ENCODE measurements at regions not wholly inside any gene's neighbourhood (a gene's known extent, or its start where the extent isn't known, plus 50 kb on each side); places are given as distances from the start of the nearest gene placed in this dataset.
"Not testable (repeated sequence)": the region's sequence is repeated elsewhere in the genome, so short reads cannot be mapped to it uniquely, and the experiment has no call there.

DNA sequence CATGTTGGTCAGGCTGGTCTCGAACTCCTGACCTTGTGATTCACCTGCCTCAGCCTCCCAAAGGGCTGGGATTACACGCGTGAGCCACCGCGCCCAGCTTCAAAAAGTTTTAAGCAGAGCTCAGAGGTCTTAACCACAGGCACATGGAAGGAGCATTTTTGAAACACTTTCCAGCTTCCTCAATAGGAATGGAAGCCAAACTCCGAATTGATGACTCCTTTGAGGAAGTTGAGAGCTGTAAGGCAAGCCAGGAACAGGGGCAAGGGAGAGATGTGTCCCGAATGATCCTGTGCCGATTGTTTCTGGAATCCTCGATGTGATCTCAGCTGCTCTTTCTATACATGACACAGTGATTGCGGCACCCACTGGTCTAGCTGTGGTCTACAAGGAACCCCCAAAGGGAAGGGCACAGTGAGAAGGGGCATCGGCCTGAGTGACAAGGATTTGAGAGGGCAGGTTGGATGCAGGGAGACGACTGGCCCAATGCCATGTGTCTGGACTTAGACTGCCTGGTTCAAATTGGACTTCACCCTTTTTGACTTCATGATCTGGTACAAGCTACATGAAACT lies 116.2 kb downstream of the ADRA2C start:
- not testable (repeated sequence) for DNase-seq

DNA sequence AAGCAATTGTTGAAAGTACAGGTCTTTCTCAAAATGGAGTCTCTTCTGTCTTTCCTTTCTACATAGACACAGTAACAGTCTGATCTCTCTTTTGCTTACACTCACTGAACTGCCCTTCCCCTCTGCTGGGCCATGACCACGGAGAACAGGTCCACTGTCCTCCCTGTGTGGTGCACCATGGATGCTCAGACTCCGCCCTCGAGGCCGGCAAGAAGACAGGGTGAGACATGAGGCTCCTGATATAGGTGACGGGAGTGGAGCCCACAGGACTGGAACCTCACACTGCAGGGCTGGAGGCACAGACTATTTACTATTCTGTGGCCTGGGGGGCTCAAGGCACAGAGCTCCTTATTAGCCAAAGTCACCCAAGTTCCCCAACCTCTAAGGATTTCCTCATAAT lies 118.1 kb downstream of the ADRA2C start:
- not testable (repeated sequence) for DNase-seq

DNA sequence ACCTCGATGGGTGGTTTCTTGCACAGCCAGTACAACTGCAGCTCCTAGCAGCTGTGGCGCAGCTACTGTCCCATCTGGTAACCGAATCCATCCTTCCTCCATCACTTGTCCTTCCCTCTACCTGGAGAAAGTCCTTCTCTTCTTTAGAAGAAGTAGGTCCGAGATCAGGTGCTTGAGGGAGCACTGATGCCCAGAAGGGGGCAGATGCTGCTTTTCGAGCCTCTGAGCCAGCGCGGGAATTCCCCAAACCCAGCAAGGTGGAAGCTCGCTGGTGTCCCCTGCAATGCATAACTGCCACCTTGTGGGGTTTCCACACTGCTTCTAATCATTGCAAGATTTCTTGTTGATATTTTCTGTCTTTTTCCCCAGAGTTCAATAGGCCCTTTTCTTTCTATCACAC lies 127.4 kb downstream of the ADRA2C start:
- DNase-seq = peak; percentile 44

DNA sequence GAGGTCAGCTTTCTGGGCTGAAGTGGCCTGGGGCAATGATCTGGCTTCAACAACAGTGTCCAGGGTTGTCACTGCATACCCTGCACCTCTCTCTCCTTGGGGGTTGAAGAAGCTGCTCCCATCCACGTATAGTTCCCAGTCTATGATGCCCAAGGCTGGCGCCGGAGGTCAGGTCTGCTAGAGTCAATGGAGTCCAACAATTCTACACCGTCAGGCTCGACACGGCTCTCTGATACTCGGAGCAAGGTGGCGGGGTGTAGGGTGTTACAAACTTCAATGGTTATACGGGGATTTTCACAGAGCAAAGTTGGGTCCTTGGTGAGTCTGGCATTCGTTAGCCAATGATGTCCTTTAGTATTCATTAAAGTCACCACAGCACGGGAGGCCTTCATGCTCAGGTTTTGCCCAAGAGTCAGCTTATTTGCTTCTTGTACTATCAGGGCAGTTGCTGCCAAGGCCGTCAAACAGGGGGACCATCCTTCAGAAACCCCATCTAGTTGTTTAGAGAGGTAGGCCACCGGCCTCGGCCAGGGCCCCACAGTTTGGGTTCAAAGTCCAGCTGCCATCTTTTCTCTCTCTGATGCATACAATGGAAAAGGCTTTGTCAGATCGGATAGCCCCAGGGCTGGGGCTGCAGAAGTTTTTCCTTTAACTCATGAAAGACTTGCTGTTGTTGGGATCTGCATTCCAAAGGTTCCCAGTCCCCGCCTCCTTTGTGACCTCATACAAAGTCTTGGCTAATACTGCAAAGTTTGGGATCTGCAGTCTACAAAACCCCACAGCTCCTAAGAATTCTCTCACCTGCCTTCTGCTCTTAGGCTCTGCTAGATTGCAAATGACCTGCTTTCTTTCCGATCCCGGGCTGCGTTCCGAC lies 128.1 kb downstream of the ADRA2C start:
- DNase-seq = not testable (repeated sequence)

DNA sequence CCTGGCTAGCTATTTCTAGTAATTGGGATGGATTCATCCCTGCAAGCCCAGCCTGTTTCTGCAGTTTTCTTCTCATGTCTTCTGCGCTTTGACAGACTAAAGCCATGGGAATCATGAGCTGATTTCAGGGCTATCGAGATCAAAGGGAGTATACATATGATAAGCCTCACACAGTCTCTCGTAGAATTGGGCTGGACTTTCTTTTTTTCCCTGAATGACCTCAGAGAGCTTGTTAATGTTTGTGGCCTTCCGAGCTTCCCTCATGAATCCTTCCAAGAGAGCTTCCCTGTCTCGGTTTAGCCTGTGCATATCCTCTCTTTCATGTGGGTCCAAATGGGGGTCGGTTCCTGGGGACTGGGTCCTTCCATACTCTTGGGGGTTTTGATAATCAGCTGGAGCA lies 130.3 kb downstream of the ADRA2C start:
- DNase-seq = no peak

DNA sequence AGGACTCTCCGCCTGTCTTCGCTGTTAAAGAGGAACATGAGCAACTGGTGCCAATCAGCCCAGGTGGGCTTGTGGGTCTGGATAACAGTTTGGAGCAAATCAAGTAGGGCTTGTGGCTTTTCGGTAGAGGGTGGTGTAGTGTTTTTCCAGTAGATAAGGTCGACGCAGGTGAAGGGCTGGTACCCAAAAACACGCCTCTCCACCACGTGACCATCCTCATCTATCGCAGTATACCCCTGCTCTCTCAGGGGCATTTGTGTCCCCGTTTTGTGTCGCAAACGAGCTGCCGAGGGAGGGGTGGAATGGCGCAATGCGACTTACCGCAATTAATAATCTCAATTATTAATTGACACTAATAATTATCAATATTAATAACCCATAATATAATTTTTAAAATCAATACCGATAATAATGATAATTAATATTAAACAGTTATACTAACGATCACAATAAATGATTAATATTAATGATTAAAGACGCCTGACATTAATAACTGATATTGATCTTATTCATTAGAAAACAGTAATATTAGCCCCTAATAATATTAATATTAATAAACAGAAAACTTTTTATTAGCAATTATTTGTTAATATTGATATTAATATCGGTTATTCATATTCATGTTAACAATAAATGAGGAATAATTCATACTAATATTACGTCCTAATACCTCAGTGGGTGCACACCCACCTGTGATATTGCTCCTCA lies 130.8 kb downstream of the ADRA2C start:
- DNase-seq = not testable (repeated sequence)

DNA sequence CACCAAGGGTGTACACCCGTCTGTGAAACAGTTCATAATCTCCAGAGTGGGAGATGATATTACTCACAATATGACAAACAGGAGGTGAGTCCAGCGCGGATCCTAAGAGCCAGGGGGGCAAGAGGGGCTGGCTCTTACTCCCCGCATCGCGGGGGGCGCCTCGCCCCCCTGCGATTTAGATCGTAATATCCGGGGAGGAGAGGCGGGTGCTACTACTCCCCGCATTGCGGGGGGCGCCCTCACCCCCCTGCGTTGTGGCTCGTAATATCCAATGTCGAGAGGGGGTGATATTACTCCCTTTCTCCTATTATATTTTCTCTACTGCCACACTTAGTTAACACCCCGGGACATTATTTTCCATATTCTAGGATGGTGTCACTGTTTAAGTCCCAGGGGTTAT lies 131.9 kb downstream of the ADRA2C start:
- no peak for DNase-seq

DNA sequence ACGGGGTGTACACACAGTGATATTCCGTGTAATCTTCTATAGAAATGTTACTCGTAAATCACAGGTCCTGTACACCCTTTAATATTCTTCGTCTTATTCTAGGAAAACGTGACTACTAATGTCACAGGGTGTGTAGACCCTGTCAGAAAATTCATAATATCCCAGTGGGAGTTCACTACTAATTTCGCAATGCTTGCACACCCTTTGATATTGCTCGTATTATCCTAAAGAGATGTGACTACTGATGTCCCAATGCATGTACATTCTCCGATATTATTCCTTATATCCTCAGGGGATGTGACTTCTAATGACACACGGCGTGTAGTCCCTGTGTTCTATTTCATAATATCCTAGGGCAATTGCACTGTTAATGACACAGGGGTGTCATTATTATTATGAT lies 132.7 kb downstream of the ADRA2C start:
- DNase-seq = not testable (repeated sequence)

DNA sequence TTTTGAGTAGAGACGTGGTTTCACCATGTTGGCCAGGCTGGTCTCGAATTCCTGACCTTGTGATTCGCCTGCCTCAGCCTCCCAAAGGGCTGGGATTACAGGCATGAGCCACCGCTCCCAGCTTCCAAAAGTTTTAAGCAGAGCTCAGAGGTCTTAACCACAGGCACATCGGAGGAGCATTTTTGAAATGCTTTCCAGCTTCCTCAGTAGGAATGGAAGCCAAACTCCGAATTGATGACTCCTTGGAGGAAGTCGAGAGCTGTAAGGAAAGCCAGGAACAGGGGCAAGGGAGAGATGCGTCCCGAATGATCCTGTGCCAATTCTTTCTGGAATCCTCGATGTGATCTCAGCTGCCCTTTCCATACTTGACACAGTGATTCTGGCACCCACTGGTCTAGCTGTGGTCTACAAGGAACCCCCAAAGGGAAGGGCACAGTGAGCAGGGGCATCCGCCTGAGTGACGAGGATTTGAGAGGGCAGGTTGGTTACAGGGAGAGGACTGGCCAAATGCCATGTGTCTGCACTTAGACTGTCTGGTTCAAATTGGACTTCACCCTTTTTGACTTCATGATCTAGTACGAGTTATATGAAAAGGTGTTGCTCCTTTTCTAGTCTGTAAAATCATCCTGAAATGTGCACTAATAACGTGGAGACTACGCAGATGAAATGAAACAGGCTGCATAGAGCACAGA lies 138.2 kb downstream of the ADRA2C start:
- not testable (repeated sequence) for DNase-seq

DNA sequence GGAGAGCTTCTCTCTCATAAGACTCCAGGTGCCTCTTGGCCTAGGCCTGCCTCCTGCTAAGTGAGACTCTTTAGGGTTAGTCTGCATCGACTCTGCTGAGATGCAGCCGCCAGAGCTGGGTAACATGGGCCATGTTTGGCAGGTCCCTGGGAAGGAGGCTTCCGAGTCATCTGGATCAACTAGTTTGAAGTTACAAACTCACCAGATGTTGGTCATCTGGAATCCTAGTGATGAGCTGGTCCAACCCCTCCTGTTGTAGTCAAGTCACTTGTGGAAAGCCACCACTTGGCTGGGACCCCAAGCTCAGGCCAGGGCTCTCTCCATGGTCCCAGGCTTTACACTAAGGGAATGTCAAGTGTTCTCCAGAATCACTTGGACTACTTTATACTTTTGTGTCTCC lies 143.4 kb downstream of the ADRA2C start:
- not testable (repeated sequence) for DNase-seq

DNA sequence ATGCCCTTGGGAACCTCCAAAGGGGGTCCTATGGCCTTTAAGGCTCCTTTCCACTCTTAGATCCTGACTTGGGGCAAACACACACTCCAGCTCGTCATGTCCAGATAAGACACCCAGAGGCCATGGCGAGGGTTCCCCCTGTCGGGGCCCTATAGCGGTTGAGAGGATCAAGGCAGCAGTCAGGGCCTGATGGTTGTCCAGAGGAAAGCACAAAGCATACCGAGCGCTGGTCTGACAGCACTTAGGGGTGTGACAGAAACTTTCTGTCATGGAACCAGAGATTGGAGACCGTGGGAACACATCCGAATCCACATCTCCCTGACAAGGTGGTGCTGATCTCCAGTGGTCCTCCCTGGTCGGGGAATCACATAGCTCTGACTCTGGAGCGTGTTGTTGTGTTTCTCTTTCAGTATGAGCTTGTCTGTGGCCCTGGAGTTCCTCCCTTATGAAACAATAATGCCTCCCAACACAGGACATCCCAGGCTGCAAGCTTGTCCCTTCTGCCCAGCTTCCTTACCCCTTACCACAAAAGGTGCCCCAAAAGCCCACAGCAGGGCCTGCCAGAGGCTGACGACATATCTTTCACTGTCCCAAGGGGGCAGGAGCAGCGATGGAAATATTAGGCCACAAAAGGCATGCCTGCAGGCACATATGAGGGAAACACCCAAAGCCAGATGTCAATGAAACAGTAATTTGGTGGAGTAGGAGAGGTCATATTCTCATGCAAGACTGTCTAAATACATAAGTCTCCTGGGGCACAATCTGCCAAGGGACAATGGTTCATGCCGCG lies 144.2 kb downstream of the ADRA2C start:
- not testable (repeated sequence) for DNase-seq

DNA sequence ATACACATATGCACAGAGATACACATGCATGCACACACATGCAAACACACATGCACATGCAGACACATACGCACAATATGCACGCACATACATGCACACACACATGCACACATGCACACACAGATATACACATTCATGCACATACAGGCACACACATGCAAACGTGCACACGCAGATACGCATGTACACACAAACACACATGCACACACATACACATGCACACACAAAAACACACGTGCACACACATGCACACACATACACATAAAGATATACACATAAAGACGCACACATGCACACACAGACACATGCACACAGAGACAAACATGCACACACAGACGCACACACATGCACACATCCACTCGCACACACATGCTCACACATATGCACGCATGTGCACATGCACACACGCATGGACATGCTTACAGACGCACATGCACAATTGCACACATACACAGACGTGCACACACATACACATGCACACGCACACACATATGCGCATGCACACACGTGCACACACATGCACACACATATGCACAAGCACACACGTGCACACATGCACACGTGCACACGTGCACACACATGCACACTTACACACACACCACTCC lies 145.2 kb downstream of the ADRA2C start:
- DNase-seq = no peak

DNA sequence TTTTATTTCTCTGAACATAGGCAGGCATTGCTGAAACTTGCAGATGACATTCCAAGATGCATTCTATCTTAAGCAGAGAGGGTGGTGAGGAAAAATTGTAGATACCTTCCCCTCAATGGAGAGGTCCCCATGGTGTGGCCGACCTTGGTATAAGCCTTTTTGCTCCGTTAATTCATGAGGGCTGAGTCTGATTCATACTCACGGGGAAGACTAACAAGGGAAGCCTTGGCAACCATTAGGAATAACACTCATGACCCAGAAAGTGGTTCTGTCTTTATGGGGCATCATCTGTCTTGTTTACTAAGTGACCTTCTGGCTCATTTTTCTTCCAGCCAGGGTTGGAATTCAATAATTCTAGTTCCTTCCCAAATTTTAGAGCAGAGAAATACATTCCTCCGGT lies 148.3 kb downstream of the ADRA2C start:
- not testable (repeated sequence) for DNase-seq

DNA sequence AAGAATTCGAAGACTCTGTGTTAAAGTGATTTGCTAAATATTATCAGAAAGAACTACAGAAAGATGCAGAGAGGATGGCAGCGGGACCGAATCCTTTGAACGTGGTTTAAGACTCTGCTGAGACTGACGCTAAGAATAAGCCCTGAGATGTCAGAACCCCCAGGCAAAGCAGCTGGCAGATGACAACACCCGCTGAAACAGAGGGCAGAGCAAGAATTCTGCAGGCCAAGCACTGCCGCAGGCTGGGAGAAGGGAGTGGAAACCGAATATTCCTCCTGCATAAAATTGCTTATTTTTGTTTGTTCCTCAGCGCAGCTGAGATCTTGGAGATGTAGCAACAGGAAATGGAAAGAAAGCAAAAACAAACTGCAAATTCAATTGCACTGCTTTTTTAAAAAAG lies 153.3 kb downstream of the ADRA2C start:
- DNase-seq = not testable (repeated sequence)

DNA sequence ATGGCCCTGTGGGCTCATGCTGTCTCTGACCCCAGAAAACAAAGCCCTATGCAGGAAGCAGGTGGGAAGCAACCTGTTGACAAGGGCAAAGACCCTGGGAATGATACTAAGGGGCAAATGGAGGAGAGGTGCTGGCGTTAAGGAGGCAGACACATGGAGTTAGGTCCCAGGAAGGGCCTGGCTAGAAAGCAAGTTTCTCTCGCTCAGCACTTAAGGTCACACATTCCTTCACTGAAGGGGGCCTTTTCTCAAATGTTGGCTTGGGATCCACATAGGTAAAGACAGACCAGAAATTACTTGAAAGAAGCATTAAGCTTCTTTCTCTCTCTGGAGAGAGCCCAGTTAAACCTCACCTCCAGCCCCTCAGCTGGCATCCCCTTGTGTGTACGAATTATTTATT lies 155.7 kb downstream of the ADRA2C start:
- DNase-seq = not testable (repeated sequence)

DNA sequence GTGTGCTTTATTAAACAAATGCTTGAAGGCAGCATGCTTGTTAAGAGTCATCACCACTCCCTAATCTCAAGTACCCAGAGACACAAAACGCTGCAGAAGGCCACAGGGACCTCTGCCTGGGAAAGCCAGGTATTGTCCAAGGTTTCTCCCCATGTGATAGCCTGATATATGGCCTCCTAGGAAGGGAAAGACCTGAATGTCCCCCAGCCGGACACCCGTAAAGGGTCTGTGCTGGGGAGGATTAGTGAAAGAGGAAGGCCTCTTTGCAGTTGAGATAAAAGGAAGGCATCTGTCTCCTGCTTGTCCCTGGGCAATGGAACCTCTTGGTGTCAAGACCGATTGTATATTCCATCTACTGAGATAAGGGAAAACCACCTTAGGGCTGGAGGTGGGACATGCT lies 159.7 kb downstream of the ADRA2C start:
- not testable (repeated sequence) for DNase-seq

DNA sequence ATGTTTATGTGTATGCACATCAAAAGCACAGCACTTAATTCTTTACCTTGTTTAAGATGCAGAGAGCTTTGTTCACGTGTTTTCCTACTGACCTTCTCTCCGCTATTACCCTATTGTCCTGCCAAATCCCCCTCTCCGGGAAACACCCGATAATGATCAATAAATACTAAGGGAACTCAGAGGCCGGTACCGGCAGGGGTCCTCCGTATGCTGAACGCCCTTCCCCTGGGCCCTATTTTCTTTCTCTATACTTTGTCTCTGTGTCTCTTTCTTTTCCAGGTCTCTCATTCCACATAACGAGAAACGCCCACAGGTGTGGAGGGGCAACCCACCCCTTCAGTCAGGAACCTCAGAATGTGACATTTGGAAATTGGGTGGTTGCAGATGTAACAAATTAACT lies 160.1 kb downstream of the ADRA2C start:
- not testable (repeated sequence) for DNase-seq

DNA sequence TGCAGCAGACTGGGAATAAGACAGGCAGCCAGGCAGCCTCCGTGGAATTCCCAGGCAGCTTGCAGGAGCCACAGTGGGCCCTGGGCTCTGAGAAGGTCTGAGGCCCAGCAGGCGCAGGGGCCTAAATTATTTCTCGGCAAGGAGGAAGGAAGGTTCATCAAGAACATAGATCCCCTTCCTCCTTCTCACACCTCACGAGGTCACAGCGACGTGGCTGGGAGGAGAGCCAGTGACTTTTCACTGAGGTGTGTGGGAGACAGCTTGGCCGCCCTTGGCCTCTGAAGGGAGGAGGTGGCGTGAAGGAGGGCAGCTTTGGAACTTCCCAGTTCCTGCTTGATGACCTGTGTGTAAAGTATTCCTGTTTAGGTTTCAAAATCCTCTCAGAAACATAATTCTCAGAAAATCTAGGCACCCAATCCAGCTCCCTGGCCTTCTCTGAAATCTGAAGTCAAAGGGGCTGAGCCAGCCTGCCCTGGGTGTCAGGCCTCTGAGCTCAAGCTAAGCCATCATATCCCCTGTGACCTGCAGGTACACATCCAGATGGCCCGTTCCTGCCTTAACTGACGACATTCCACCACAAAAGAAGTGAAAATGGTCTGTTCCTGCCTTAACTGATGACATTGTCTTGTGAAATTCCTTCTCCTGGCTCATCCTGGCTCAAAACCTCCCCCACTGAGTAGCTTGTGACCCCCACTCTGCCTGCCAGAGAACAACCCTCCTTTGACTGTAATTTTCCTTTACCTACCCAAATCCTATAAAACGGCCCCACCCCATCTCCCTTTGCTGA lies 161.0 kb downstream of the ADRA2C start:
- not testable (repeated sequence) for DNase-seq

DNA sequence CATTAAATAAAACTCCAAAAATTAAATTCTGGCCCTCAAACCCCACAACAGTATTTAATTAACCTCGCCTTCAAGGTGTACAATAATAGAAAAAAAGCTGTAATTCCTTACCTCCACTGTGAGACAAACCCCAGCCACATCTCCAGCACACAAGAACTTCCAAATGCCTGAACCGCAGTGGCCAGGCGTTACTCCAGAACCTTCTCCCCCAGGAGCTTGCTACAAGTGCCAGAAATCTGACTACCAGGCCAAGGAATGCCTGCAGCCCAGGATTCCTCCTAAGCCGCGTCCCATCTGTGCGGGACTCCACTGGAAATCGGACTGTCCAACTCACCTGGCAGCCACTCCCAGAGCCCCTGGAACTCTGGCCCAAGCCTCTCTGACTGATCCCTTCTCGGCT lies 163.2 kb downstream of the ADRA2C start:
- DNase-seq = not testable (repeated sequence)

DNA sequence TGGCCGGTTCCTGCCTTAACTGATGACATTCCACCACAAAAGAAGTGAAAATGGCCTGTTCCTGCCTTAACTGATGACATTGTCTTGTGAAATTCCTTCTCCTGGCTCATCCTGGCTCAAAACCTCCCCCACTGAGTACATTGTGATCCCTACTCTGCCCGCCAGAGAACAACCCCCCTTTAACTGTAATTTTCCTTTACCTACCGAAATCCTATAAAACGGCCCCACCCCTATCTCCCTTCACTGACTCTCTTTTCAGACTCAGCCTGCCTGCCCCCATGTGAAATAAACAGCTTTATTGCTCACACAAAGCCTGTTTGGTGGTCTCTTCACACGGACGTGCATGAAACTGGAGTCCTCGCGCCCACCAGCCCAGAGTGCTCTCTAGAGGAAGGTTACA lies 166.5 kb downstream of the ADRA2C start:
- DNase-seq = not testable (repeated sequence)

DNA sequence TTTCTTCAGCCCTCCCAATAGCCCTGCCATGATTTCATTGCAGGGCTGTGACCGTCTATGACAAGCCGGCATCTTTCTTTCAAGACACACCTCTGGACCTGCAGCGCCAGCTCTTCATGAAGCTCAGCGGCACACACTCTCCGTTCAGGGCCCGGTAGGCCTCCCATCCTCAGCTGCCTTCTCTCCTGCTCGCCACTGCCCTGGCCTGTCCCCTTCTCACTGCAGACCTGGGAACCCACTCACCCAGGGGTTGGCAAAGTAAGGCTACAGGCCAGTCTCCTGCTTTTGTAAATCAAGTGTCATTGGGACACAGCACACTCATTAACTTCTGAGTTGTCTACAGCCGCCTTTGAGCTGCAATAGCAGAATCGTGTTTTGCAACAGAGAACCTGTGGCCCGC lies 169.2 kb downstream of the ADRA2C start:
- not testable (repeated sequence) for DNase-seq
